GM13977 (cell line): ENCODE measurements at regions not wholly inside any gene's neighbourhood (a gene's known extent, or its start where the extent isn't known, plus 50 kb on each side); places are given as distances from the start of the nearest gene placed in this dataset.

ENCODE experiments used
- DNase-seq: peaks from one replicate; pipeline ENCODE4 v3.0.0; 2012; ENCODE audit warnings: low spot score
- CTCF ChIP-seq: IDR thresholded peaks from 2 replicates; pipeline ENCODE4 v1.5.1; 2012; ENCODE audit warnings: mild to moderate bottlenecking, control low read depth; ENCODE audit not compliant: insufficient read depth; ENCODE audit errors: extremely low read depth, missing control alignments
- in situ Hi-C: fragments of 300-500 bp; cut with MboI; formaldehyde crosslinking; loops from one replicate; pipeline ENCODE4 v1.12.0; 2022; ENCODE audit warnings: low sequenced_read_pairs, low pct_unique_long_range_greater_than_20kb, mixed read lengths, inconsistent platforms; ENCODE audit not compliant: unreplicated experiment

GRCh38 chr2:126503476-126503875 is 152.5 kb upstream of the GYPC start:
- DNase-seq = no peak
- in situ Hi-C loops = no loop called here

GRCh38 chr2:126504949-126505348 is 151.0 kb upstream of the GYPC start:
- in situ Hi-C loops = no loop called here
- TF ChIP-seq CTCF = no peak

More at GRCh38 chr2:126503476-126503875, 152.5 kb upstream of the GYPC start:
- TF ChIP-seq CTCF = no peak

GRCh38 chr2:126506786-126507185 is 149.2 kb upstream of the GYPC start:
- TF ChIP-seq CTCF = no peak
- in situ Hi-C loops = no loop called here
- DNase-seq = no peak

More at GRCh38 chr2:126504949-126505348, 151.0 kb upstream of the GYPC start:
- DNase-seq = no peak

- TF ChIP-seq CTCF = no peak
- in situ Hi-C loops = no loop called here
- no peak for DNase-seq
Measured at GRCh38 chr2:126507425-126507911, 148.5 kb upstream of the GYPC start.

GRCh38 chr2:126510356-126510755 is 145.6 kb upstream of the GYPC start:
- DNase-seq = no peak
- TF ChIP-seq CTCF = no peak
- in situ Hi-C loops = no loop called here

- no peak for TF ChIP-seq CTCF
- no peak for DNase-seq
- in situ Hi-C loops = no loop called here
Measured at GRCh38 chr2:126510960-126511359, 145.0 kb upstream of the GYPC start.

- no peak for TF ChIP-seq CTCF
- in situ Hi-C loops = no loop called here
- no peak for DNase-seq
Measured at GRCh38 chr2:126512026-126512425, 143.9 kb upstream of the GYPC start.
